UCSD-AML1 (cell line): ENCODE measurements at regions not wholly inside any gene's neighbourhood (a gene's known extent, or its start where the extent isn't known, plus 50 kb on each side); places are given as distances from the start of the nearest gene placed in this dataset.
A peak's percentile ranks its signal among the peaks of the same experiment; 100 is the strongest.

Experiments used
- DNase-seq: peaks from one replicate; lab custom pipeline; 2025; ENCODE audit not compliant: unreplicated experiment; lab: John Stamatoyannopoulos, UW

GRCh38 chr1:30385246-30385995, 338.0 kb downstream of the MATN1 start:
- no peak for DNase-seq

- DNase-seq: no peak
These were observed 338.8 kb downstream of the MATN1 start for GRCh38 chr1:30384286-30385245.

- DNase-seq: no peak
These were observed 340.1 kb downstream of the MATN1 start for GRCh38 chr1:30383221-30383711.

GRCh38 chr1:30382496-30382895, 340.9 kb downstream of the MATN1 start:
- no peak for DNase-seq

- no peak for DNase-seq
These were observed 341.6 kb downstream of the MATN1 start for GRCh38 chr1:30381671-30382365.

- no peak for DNase-seq
These were observed 342.1 kb downstream of the MATN1 start for GRCh38 chr1:30381266-30381665.

GRCh38 chr1:30380625-30380984, 342.8 kb downstream of the MATN1 start:
- no peak for DNase-seq

- DNase-seq: peak; percentile 63
These were observed 343.4 kb downstream of the MATN1 start for GRCh38 chr1:30379684-30380624.

GRCh38 chr1:30378991-30379581, 344.3 kb downstream of the MATN1 start:
- DNase-seq: peak; percentile 32

GRCh38 chr1:30378003-30378596, 345.3 kb downstream of the MATN1 start:
- DNase-seq: no peak

GRCh38 chr1:30377230-30378002, 346.0 kb downstream of the MATN1 start:
- DNase-seq: no peak

- DNase-seq: no peak
These were observed 347.2 kb downstream of the MATN1 start for GRCh38 chr1:30376054-30376697.

- DNase-seq: no peak
These were observed 348.2 kb downstream of the MATN1 start for GRCh38 chr1:30375156-30375555.

- no peak for DNase-seq
These were observed 348.9 kb downstream of the MATN1 start for GRCh38 chr1:30374400-30375070.

- DNase-seq: no peak
These were observed 349.6 kb downstream of the MATN1 start for GRCh38 chr1:30373471-30374399.

GRCh38 chr1:30372792-30373433, 350.5 kb downstream of the MATN1 start:
- no peak for DNase-seq
